ENCODE measurements at regions not wholly inside any gene's neighbourhood (a gene's known extent, or its start where the extent isn't known, plus 50 kb on each side); places are given as distances from the start of the nearest gene placed in this dataset.
"Not testable (repeated sequence)": the region's sequence is repeated elsewhere in the genome, so short reads cannot be mapped to it uniquely, and the experiment has no call there.

DNA sequence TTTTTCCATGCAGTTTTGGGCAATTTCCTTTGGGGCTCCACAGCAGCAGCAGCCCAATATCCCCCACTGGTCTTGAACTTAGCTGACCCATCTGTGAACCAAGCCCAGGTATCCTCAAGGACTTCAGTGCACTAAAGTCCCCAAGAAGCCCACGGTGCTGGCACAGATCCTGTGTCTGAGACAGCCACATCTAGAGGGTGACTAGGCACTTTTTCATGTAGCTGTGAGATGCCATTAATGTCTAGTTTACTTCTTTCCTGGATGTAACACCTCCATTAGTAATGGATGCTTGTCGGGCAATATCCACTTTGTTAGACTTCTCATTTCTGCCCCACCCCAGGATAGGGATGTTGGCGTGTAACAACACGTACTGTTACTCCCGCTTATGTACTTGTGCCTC lies 117.9 kb downstream of the GPCPD1 start:
- no peak for DNase-seq (ENCODE audit: low read depth in 2 of 2)

DNA sequence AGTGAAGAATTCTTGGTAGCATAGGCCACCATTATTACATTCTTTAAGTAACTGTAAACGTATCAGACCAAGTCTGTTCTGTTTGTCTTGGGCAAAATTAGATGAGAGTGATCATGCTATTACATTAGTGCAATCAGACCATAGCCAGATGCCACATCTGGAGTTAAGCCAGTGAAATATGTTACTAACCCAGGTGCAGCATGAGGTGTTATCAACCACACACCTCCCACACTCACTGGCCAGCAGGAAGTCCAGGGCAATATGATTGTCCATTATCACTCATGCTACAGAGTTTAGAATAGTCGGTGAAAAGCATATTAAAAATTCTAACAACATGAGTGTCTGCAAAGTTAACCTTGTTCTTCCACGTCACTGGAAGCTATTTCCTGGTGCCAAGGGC lies 119.4 kb downstream of the GPCPD1 start:
- no peak for DNase-seq (ENCODE audit: low read depth in 2 of 2)

DNA sequence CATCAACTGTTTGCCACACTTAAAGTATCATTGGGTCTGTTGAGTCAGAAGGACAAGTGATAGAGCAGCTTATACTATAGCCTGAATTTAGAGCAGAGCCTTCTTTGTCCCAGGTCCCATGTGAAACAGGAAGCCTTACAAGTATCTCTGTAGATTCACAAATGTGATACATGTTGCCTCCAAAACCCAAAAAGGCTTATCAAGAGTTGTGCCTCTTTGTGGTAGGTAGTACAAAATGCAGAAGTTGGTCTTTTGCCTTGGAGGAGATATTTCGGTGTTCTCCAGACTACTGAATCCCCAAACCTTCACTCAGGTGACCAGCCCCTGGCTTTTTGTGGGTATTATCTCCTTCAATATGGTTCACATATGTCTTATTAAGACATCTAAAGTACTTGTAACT lies 121.2 kb downstream of the GPCPD1 start:
- no peak for DNase-seq (ENCODE audit: low read depth in 2 of 2)

DNA sequence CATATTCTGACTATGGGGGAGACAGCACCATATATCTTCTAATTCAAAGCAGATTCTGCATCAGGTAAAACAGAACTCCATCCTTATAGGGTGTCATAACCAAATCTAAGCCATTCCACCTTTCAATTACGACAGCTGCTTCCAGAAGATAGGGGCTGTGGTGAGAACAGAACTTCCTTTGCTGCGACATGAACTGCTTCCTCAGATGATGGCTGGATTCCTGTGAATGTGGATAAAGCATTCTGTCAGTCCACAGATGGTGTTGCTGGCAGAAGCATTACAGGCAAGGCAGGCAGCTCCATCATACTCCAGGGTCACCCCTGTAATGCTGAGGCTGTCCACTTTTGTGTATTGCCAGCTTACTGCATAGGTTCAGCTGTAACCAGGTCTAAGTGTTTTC lies 122.0 kb downstream of the GPCPD1 start:
- DNase-seq (ENCODE audit: low read depth in 2 of 2), result no peak

DNA sequence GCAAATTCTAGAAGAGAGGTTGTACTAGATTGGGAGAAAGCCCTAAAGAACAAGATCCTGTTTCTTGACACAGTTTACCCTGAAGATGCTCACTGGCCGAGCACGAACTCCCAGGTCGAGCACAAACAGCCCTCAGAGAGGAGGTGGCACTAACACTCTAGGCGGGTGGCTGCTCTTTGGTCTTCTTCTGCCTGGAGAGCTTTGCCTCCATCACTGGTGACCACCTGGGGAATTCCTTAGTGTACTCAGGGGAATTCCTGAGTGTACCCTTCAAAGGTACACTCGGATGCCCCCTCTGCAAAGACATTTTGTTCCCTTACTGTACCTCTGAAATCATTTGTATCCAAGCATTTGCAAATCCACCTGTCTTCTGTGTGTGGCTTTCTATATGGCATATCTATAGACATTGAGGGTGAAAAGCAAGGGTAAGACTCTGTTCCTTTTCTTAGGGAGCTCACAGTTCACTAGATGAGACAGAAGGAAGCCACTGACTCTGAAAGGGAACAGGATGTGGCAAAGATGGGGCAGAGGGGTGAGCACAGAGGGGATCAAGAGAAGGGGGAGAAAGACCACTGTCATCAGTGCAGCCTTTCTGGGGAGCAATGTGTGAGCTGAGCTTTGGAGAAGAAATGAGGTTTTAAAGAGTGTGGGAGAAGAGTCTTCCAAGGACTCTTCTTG lies 124.3 kb downstream of the GPCPD1 start:
- no peak for DNase-seq (ENCODE audit: low read depth in 2 of 2)

DNA sequence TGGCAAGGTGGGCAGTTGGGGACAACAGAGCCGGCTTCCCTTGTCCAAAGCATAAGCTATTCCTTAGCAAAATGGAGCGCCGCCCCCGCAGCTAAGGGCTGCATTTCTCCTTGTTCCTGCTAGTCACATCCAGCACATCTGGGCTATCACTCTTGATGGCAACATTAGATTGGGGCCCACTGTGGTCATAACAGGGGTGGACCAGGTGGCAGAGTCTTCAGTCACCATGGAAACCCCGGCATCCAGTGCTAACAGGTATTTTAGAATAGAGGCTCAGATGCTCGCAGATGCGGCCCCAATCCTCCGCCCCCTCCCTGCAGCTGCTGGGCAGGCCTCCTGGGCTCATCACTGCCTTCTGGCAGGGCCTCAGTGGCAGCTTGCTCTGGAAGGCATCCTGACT lies 125.9 kb downstream of the GPCPD1 start:
- DNase-seq (ENCODE audit: low read depth in 2 of 2), result no peak

DNA sequence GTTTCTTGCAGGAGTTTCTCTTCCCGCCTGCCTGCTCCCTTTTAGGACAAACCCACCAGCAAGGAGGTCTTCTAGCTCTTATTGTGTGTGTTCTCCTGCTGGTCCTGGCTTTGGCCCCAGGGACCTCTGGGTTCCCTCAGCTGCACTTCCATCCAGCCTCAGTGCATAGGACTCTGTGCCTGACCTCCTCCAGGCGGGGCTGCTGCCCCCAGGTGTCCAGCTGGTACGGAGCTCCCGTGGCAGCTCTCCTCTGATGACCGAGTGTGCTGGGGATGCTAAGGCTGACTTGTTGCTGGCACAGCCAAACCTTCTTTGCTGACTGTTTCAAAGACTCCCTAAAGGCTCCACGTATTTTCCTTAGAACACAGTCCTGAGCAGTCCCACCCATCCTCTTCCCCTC lies 126.5 kb downstream of the GPCPD1 start:
- no peak for DNase-seq (ENCODE audit: low read depth in 2 of 2)

DNA sequence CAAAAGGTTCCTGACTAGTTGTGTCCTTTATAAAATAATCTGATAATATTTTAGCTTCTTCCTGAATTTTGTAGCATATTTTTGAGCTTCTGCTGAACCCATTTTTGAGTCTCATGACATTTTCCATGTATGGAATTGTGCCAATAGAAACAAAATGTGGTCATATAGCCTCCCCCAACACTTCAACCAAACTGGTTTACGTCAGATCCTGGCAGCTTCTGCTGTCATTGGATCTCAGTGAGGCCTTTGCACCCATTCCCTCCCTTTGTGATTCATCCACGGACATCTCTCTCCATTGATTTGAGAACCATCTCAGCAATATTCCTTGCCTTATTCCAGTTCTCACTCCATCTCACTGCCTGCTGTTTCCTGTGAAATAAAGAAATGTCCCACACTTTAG lies 128.0 kb downstream of the GPCPD1 start:
- no peak for DNase-seq (ENCODE audit: low read depth in 2 of 2)

DNA sequence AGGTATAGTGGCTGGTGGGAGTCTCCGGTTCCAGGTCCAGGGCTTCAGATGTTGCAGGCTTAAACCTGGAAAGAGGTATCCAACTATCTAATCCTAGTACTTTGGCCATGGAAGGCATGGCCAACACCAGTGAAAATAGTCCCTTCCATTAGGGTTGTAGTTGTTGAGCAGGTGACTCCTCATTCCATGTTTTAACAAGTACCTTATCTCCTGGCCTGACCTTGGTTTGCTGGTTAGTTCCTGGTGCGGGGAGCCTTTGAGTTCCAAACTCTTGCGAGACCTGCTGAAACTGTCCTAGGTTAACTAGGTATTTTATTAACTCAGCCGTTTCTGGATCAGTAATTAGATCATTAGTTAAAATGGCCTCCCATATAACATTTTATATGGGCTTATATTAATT lies 128.9 kb downstream of the GPCPD1 start:
- DNase-seq (ENCODE audit: low read depth in 2 of 2), result no peak

DNA sequence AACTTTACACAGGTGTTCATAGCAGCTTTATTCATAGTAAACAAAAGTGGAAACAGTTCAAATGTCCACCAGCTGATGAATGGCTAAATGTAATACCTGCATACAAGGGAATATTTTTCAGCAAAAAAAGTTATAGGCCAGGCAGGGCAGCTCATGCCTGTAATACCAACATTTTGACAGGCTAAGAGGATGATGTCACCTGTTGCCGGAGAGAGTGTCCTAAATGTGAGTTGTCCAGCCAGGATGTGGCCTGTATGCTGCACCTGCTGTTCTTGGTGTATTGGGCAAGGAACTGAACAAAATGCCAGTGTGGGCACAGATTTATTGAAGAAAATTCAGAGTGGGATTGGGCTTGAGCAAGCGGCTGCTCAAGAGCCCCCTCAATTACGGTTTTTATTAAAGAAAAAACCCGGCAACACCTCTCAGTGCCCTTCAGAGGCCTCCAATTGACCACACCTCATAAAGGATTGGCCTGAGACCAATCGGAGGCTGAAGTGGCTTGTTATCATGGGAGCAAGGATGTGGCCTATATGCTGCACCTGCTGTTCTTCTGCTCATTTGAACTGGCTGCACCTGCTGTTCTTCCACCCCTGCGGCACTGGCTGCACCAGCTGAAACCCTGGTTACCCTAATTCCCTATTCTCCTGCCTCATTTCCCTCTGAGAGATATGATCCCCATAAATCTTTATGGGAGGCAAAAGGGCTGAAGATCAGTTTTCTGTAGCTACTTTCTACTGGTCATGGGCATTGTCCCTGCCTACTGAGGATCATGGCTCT lies 129.8 kb downstream of the GPCPD1 start:
- DNase-seq (ENCODE audit: low read depth in 2 of 2), result no peak

DNA sequence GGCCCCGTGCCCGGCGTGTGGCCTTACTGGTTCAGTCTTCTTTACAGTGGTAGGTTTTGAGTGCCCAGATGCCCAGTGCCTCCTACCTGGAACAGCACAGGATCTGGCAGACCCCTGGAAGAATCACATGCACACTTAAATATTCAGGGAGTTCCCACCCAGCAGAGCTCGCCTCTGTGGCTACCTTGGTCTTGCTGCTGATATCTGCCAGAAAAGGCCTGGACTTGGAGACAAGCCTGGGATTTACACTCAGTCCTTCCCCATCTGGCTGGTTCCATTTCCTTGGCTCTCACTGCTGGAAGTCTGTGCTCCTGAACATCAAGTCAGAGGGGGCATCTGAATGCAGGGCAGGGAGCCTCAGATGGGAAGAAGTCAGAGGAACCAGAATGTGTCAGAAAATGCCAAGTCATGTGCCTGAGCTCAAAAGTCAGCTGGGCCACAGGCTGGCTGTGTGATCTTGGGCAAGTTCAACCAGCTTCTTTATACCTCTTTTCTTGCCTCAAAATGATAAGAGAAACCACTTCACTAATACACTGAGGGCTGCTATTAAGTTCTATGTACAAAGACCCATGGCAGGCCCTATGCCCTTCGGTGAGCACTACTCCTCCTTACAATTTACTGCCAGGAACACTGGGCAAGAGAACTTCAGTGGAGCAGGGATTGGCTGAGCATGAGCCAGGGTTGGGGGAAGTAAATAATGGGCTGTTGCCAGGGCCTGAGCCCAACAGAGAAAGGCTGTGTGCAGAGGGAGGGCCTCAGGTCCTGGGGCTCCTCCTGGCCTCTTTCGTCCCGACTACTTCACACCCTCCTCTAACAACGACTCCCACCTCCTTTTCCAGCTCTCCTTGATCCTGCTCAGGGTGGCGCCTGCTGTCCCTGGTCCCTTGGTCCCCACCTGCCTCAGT lies 135.9 kb downstream of the GPCPD1 start:
- DNase-seq (ENCODE audit: low read depth in 2 of 2), result no peak

DNA sequence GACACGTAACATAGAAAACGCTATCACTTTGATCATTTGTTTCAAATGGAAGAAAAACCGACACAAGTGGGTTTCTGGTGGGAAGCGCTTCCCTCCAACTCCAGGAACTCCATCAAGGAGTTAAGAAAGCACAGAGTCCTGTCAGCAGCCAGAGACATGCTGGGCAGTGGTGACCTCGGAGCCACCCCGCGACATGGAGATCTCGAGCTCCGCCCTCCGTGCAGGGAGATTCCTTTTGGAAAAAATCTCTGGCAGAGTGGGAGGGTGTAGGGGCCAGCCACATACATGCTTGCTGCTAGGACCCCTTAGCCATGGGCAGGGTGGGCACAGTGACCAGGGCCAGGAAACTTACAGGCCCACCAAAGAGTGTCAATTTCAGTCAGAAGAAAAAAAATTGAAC lies 138.9 kb downstream of the GPCPD1 start:
- DNase-seq (ENCODE audit: low read depth in 2 of 2), result not testable (repeated sequence)

DNA sequence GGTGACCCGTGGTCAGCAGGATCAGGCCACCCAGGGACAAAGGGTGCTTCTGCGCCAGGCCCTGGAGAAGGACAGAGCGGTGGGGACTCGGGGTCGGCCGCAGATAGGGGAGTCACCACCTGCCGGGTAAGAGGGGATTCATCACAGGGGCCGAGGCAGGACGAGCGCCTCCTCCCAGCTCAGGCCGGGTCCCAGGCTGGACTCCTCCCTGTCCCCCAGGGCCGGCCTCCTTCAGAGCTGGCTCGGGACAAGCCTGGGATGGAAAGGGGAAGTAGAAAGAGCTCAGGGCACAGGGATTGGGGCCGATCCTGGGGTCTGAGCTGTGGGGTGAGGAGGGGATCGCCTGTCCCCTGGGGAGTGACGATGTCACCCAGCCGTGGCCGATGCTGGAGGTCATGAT lies 139.4 kb downstream of the GPCPD1 start:
- DNase-seq (ENCODE audit: low read depth in 2 of 2), result no peak

DNA sequence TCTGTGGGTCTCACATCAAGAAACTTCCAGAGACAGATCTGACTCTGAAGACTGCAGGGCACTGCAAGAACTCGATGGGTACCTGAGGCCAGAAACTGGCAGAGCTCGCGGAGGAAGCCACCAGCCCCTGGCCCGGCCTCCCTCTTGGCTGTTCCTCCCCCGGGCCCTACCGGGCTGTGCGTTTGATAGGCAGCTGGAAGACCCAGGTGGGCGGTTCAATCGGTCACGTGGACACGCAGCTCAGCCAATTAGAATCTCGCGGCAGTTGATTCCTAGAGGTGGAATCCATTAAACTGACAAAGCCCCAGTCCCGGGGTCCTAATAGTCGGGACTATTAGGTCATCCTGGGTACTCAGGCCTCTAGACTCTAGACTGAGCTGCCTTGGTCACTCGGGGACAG lies 139.9 kb downstream of the GPCPD1 start:
- no peak for DNase-seq (ENCODE audit: low read depth in 2 of 2)

DNA sequence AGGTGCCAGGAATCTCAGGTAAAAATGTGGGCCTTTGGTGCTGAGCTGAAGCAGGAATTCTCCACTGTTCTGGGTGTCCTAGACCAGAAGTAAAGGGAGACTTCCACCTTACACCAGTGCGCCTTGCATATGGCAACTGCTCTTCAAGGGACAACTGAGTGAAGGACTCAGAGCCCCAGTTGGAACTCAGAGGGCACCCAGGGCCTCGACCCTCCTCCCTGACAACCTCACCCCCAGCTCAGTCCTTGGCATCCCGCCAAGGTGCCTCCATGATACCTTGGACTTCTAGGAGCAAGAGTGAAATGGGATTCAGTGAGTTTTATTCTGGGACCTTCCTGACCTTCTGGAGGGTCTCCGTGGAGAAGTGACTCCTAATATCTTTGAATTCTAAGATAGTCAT lies 140.3 kb downstream of the GPCPD1 start:
- no peak for DNase-seq (ENCODE audit: low read depth in 2 of 2)

DNA sequence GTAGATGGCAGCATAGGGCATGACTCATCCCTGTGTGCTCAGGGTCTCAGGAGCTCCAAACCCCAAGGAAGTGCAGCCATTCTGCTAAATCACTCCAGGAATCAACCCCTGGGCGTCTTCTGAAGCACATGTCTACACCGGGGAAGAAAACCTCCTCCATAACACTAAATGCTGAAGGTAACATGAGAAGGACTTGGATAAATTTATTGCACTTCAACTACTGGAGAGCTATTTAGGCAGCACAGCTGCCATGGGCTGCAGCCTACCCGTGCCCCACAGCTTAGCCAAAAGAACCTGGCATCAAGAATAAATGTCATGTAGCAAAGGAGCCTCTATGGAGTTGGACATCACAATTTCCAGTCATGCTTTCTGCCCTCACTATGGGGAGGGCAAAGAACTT lies 141.7 kb downstream of the GPCPD1 start:
- DNase-seq (ENCODE audit: low read depth in 2 of 2), result no peak

DNA sequence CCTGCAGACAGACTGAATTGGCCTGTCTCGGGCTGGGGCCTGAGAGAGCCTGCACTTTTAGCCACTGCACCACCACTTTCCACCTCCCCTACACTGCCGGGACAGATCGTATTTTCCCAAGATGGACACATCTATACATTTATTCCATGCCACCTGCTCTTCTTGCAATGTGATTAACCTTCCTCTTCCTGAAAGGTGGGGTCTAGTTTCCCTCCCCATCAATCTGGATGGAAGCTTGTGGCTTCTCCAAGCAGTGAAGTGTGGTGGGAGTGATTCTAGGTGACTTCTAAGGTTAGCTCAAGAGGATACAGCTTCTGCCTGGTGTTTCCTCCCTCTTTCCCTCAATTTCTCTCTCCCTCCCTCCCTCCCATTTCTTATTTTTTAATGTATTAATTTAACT lies 143.7 kb downstream of the GPCPD1 start:
- no peak for DNase-seq (ENCODE audit: low read depth in 2 of 2)

DNA sequence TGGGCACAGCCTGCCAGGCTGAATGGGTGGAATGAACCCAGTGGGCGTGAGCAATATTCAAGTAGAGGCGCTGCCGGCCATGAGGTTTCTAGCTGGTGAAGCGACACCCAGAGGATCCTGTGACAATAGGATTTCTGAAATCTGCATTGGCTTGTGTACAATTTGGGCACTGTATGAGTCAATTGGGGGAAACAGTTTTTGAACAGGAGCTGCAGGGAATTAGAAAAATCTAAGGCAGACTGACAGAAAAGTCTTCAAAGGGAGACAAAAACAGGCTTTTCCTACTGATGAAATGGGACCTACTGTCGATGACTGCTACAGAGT lies 145.2 kb downstream of the GPCPD1 start:
- DNase-seq (ENCODE audit: low read depth in 2 of 2), result no peak

DNA sequence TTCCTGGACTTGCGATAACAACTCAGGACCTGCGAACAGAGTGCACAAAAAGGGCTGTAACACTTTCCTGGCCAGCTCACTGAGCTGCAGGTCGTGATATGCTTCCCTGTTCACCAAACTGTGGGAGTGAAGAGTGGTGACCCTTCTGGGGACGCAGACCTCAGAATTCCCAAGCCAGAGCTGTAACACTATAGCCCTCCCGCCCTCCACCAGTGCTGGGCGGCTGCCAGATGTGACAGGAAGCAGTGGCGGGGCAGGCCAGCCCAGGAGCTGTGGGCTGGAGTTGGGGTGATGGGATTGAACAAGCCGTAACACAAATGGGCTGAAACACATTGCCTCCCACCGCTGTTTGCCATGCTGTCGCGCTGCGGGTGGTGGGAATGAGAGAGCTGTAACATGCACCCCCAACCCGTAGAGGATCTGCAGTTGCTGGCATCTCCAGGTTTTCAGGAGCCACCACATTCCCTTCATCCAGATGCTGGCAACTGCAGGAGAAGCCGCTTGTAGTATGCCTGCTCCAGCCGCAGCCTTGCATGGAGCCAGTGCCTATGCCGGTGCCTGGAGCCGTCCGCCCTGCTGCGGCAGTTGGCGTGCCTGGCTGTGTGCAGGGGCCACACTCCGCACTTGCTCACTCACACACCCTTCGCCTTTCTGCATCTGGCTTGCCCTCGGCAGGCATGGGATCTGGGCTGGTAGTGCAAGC lies 145.8 kb downstream of the GPCPD1 start:
- no peak for DNase-seq (ENCODE audit: low read depth in 2 of 2)

DNA sequence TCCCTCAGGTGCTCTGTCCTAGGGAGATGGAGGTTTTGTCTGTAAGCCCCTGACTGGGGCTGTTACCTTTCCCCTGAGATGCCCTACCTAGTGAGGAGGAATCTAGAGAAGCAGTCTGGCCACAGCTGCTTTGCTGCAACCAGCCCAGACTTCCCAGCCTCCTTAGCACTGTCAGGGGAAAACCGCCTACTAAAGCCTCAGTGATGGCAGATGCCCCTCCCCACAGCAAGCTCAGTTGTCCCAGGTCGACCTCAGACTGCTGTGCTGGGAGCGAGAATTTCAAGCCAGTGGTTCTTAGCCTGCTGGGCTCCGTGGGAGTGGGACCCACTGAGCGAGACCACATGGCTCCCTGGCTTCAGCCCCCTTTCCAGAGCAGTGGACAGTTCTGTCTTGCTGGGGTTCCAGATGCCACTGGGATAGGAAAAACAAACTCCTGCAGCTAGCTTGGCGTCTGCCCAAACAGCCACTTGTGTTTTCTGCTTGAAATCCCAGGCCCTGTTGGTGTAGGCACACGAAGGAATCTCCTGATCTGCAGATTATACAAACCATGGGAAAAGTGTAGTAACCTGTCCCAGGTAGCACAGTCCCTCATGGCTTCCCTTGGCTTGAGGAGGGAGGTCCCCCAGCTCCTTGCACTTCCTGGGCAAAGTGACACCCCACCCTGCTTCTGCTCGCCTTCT lies 146.4 kb upstream of the PROKR2 start:
- no peak for DNase-seq (ENCODE audit: low read depth in 2 of 2)

DNA sequence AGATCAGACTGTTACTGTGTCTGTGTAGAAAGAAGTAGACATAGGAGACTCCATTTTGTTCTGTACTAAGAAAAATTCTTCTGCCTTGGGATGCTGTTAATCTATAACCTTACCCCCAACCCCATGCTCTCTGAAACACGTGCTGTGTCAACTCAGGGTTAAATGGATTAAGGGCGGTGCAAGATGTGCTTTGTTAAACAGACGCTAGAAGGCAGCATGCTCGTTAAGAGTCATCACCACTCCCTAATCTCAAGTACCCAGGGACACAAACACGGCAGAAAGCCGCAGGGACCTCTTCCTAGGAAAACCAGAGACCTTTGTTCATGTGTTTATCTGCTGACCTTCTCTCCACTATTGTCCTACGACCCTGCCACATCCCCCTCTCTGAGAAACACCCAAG lies 137.0 kb upstream of the PROKR2 start:
- not testable (repeated sequence) for DNase-seq (ENCODE audit: low read depth in 2 of 2)

DNA sequence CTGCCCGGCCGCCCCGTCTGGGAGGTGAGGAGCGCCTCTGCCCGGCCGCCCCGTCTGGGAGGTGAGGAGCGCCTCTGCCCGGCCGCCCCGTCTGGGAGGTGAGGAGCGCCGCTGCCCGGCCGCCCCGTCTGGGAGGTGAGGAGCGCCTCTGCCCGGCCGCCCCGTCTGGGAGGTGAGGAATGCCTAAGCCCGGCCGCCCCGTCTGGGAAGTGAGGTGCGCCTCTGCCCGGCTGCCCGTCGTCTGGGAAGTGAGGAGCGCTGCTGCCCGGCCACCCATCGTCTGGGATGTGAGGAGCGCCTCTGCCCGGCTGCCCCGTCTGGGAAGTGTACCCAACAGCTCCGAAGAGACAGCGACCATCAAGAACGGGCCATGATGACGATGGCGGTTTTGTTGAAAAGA lies 136.6 kb upstream of the PROKR2 start:
- DNase-seq (ENCODE audit: low read depth in 2 of 2), result not testable (repeated sequence)
